Ammon's horn (tissue), 1 donor: ENCODE measurements at regions not wholly inside any gene's neighbourhood (a gene's known extent, or its start where the extent isn't known, plus 50 kb on each side); places are given as distances from the start of the nearest gene placed in this dataset.

Experiments
- DNase-seq: peaks from one replicate; pipeline ENCODE4 v3.0.0-alpha.2; 2016; ENCODE audit warnings: low spot score

DNA sequence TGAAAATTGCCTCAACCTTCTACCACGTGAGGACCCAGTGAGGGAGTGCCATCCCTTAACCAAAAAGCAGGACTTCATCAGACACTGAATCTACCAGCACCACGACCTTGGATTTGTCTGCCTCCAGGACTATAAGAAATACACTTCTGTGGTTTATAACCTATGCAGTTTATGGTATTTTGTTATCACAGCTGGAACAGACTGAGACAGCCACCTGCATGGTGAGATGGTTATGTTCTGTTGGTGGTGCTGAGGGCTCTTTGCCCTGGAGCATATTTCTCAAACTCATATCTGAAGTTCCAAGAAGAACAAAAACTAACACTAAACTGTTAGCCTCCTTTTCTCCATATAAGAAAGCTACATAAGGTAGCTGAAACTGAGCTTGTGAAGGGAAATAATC is 69.8 kb upstream of the RGS18 start:
- DNase-seq, result no peak

DNA sequence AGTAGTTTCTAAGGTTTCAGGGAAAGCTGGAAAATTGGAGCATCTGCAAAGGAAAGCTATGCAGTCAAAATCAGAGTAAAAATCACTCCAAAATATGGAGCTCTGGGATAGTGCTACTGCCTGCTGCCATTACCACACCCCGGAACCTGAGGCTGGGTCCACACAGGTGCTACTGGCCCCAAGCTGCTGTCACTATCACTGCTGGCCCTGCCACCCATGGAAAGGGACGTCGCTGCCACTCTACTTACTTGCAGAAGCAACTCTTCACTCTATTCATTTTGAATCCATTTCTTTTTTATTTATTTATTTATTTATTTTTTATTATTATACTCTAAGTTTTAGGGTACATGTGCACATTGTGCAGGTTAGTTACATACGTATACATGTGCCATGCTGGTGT is 60.3 kb upstream of the RGS18 start:
- DNase-seq, result no peak

DNA sequence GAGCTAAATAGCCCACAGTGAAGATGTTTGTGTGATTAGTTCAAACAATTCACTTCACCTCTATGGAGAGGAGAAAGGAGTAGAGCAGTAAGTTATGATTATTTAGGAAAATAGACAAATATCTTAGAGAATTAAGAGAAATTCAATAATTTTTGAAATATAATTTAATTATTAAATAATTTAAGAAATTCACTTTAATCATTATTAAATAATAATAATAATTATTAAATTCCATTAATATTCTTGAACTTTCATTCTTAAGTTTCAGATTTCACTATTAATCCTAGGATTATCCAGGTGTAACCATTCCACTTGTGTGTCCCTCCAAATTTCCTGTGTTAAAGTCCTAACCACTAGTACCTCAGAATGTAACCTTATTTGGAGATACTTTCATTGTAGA is 58.9 kb upstream of the RGS18 start:
- DNase-seq, result no peak

- DNase-seq, result no peak
These were observed 57.4 kb upstream of the RGS18 start for GRCh38 chr1:192100686-192101468.

DNA sequence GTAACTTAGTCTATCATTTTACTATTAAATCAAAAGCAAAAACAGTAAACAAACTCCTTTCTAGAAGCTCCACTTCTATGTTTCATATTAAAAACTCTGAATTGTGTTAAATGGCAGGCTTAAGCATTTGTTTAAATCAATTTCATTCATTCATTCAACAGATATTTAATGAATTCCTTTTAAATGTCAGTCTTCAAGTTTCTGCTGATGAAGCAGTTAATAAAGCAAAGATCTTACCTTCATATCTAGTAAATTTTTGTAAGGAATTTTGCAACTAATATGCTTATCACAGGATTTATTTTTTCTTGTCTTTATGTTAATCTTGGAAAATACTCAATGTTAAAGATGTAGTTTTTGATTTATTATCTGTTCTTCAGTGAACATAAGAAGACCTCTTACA is 54.1 kb upstream of the RGS18 start:
- no peak for DNase-seq

GRCh38 chr1:192104852-192105251 is 53.4 kb upstream of the RGS18 start:
- no peak for DNase-seq

- DNase-seq, result peak; percentile 3
These were observed 50.1 kb upstream of the RGS18 start for GRCh38 chr1:192108161-192108560.
